Activated CD4-positive, alpha-beta T cell treated with anti-CD3 and anti-CD28 coated beads, Interleukin-10, Interleukin-2, amounts not matched to agents 100 ng/mL and 50 ng/mL, durations not matched to agents 16 hours and 8 hours (primary cell): ENCODE measurements at regions not wholly inside any gene's neighbourhood (a gene's known extent, or its start where the extent isn't known, plus 50 kb on each side); places are given as distances from the start of the nearest gene placed in this dataset.

Experiments used
- DNase-seq: peaks from one replicate; pipeline ENCODE4 v3.0.0-alpha.2; 2020

- no peak for DNase-seq
Measured at GRCh38 chr16:86965331-86965730, 351.9 kb downstream of the C16orf95 start.

- DNase-seq = no peak
Measured at GRCh38 chr16:86965840-86966550, 351.2 kb downstream of the C16orf95 start.

- no peak for DNase-seq
Measured at GRCh38 chr16:86966777-86967176, 350.4 kb downstream of the C16orf95 start.

- no peak for DNase-seq
Measured at GRCh38 chr16:86968866-86969265, 348.3 kb downstream of the C16orf95 start.

DNA sequence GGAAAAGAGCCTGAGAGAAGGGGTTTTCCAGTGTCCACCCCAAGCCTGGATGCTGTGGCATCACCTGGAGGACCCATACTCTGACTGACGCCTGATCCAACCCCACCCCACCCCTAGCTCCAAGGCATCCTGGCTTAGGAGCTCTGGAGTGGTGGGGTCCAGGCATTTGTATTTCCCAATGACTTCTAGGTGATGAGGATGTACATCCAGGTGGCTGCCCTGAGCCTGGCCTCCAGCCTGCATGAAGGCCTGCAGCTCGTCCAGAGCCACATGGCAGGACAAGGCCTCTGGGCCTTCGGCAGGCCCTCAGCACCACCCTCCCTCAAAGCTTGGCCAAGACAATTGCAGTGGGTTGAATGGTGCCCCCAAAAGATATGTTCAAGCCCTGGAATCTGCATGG is 347.5 kb downstream of the C16orf95 start:
- DNase-seq = no peak

GRCh38 chr16:86970279-86970678 is 346.9 kb downstream of the C16orf95 start:
- no peak for DNase-seq

DNA sequence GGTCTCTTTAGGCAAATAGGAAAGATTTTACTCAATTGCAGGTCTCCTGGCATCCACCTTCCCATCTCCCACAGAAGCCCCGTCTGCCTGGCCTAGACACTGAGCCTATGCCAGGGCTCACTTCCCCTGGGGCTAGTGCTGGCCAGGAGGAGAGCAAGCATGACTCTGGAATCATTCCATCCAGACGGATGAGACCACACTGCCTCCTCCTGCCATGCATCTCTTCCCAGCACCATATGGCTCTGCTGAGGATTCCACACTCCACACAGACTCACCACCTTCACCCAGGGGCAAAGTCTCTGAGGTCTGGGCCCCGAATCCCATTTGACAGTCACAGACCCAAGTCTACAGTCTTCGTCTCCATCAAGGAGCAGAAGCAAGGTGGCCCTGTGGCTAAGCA is 346.5 kb downstream of the C16orf95 start:
- DNase-seq = no peak

DNA sequence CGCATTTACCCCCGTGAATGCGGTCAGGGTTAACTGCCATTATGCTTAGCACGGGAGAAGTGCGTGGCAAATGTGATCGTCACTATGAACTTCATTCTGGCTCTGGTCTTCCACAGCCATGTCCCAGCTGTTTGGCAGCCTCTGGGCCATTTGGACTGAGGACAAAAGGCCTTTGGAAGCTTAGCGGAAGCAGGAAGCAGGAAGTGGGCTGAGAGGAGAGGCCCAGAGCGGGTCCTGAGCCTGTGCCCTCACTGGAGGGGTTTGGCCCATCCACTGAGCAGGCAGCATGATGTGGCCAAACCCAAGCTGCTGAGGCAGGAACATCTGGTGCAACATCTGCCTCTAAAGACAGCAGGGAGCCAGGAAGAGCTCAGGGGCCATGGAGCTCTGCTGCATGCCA is 345.9 kb downstream of the C16orf95 start:
- no peak for DNase-seq

GRCh38 chr16:86974120-86974519 is 343.1 kb downstream of the C16orf95 start:
- DNase-seq = no peak

- peak; percentile 28 for DNase-seq
Measured at GRCh38 chr16:86975445-86975844, 341.7 kb downstream of the C16orf95 start.

GRCh38 chr16:86977076-86977676 is 340.0 kb downstream of the C16orf95 start:
- DNase-seq = no peak

GRCh38 chr16:86978445-86979030 is 338.7 kb downstream of the C16orf95 start:
- no peak for DNase-seq

DNA sequence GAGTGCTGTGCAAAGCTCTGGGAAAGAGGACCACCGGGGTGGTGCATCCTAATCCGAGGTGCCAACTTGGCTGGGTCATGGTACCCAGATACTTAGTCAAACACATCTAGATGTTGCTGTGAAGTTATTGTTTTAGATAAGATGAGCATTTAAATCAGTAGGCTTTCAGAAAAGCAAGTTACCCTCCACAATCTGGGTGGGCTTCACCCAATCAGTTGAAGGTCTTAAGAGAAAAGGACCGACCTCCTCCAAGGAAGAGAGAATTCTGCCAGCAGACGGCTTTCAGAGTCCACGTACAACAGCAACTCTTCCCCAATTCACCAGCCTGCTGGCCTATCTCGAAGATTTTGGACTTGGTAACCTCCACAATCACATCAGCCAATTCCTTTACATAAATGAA is 338.1 kb downstream of the C16orf95 start:
- no peak for DNase-seq

- DNase-seq = no peak
Measured at GRCh38 chr16:86979984-86980553, 337.1 kb downstream of the C16orf95 start.

GRCh38 chr16:86980644-86981043 is 336.5 kb downstream of the C16orf95 start:
- no peak for DNase-seq

DNA sequence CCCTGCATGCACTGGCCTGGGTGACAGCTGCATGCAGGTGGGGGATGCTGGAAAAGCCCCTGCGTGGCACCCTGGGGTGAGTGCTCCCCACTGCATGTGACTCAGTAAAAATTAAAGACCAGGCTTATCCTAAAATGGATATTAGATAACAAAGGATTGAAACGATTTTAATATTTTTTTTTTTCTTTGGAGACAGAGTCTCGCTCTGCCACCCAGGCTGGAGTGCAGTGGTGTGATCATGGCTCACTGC is 334.9 kb downstream of the C16orf95 start:
- no peak for DNase-seq

GRCh38 chr16:86982912-86983311 is 334.3 kb downstream of the C16orf95 start:
- no peak for DNase-seq

DNA sequence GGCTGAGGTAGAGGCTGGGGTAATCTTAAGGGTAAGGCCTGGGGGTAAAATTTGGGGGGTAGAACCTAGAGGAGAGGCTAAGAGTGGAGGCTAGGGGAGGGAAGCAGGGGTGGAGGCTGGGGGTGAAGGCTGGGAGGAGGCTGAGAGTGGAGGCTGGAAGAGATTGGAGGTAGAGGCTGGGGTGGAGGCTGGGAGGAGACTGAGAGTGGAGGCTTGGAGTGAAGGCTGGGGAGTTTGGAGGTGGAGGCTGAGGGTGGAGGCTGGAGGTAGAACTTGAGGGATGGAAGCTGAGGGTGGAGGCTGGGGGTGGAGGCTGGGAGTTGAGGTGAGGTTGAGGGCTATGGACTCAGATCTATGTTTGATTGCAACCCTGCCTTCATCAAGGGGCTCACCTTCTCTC is 333.6 kb downstream of the C16orf95 start:
- no peak for DNase-seq

GRCh38 chr16:86984343-86984742 is 332.8 kb downstream of the C16orf95 start:
- no peak for DNase-seq

GRCh38 chr16:86984991-86985647 is 332.1 kb downstream of the C16orf95 start:
- DNase-seq = no peak

DNA sequence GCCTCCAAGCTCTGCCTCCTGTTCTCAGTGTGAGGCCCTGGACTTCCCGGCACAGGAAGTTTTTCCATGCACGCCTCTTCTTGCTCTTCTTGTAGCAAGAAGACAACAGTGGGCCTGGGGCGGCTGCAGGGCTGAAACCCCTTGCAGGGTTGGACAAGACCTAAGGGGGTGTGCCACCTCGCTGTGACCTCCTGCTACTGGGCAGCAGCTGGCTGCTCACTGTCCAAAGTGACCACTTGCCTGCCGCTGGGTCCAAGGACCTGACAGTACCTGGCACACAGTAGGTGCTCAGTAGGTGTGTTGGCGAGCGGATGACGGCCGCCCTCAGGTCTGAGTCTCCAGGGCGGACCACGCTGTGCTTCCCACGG is 331.6 kb downstream of the C16orf95 start:
- DNase-seq = no peak

DNA sequence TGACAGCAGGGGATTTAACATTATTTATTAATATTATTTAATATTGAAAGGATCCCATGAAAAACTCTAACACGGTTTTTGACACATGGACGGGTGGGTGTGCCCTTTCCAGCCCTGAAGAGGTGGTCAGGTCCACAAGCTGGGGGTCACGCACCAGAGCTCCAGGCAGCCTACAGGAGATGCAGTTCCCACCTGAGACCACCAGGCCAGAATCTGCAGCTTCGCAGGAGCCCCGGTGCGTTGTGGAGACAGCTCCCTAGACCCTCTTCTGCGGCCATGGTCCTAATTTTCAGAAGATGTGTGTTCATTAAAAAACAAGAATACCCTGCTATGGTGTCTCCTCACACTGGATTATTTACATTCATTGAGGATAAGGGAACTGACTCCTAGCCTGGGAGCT is 331.1 kb downstream of the C16orf95 start:
- no peak for DNase-seq

DNA sequence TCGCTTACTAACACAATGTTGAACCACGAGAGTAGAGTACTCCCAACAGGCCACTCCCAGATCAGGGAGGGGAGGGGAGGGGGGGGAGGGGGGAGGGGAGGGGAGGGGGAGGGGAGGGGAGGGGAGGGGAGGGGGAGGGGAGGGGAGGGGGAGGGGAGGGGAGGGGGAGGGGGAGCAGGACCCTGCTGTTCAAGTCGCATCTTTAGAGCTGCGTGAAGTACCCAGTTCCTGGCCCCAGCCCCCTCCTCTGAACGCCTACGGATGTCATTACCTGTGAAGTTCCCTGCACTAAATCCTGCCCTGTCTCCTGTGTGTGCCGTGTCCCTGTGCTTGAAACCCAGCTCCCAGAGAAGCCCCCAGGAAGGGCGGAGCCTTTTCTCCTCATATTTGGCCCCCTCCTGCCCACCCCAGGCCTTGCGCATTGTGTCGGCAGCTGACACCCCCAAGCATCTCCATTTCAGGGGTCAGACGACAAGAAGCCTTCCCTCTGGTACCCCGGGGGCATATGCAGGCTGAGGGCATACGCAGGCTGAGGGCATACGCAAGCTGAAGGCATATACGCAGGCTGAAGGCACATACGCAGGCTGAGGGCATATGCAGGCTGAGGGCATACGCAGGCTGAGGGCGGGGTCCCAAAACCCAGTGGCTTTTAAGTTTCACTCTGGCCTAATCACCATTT is 330.2 kb downstream of the C16orf95 start:
- no peak for DNase-seq
